ENCODE measurements at regions not wholly inside any gene's neighbourhood (a gene's known extent, or its start where the extent isn't known, plus 50 kb on each side); places are given as distances from the start of the nearest gene placed in this dataset.

DNA sequence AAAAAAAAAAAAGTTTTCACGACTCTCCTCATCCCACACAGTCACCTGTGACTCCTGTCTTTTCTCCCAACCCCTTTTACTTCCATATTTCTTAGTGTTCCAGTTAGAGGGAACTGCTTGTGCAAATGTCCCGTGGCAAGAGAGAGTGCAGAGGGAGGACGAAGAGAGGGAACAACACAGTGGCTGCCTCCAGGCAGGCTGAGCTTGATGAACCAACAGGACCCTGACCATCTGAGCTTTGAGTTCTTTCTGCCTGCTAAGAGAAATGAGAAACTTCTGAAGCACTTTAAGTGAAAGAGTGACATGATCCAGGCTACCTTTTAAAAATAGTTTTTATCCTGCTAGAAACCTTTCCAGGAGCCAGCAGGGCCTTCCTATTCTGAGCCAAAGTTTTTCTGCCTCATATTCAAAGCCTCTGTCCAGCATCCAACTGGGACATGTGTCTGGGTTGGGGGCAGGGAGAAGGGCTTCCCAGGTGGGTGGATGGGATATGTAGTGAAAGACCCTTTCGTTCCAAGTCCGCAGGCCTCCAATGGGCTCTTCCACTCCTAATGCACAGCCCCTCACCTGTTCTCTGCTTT lies 239.9 kb downstream of the OPA1 start:
- ATAC-seq = no peak
- no peak for DNase-seq
- WGBS, 2 donors = 86 to 94% methylated on average over 5 of the region's 5 CpGs

DNA sequence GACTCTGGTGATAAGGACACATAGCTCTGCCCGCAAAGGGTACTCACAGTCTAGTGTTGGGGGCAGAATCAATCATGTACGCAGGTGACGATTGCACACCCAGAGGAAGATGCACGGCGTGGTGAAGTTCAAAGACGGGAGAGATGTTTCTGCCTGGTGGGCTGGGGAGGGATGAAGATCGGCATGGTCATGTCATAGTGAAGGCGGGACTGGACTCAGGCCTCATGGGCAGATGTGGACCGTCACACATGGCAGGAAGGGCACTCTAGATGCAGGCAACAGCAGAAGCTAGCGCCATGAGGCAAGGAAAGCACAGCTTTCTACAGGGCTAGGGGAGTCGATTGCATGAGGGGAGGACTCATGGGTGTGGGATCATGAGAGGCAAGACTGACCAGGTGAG lies 240.6 kb downstream of the OPA1 start:
- DNase-seq = no peak
- peaks cover 29% of the 10 kb centered on the region for H3K4me1 ChIP-seq
- H3K27me3 ChIP-seq = no peaks in the 10 kb centered on the region
- no peak overlapping the region for H3K4me3 ChIP-seq
- no peak for ATAC-seq
- WGBS, 2 donors = 93 to 95% methylated on average over 11 of the region's 11 CpGs
- TF ChIP-seq POLR2A (IDR thresholded peaks at IDR 0.05) = no peak
- TF ChIP-seq, protein P1, sequence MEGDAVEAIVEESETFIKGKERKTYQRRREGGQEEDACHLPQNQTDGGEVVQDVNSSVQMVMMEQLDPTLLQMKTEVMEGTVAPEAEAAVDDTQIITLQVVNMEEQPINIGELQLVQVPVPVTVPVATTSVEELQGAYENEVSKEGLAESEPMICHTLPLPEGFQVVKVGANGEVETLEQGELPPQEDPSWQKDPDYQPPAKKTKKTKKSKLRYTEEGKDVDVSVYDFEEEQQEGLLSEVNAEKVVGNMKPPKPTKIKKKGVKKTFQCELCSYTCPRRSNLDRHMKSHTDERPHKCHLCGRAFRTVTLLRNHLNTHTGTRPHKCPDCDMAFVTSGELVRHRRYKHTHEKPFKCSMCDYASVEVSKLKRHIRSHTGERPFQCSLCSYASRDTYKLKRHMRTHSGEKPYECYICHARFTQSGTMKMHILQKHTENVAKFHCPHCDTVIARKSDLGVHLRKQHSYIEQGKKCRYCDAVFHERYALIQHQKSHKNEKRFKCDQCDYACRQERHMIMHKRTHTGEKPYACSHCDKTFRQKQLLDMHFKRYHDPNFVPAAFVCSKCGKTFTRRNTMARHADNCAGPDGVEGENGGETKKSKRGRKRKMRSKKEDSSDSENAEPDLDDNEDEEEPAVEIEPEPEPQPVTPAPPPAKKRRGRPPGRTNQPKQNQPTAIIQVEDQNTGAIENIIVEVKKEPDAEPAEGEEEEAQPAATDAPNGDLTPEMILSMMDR (IDR thresholded peaks at IDR 0.05) = no peak
- H3K27ac ChIP-seq = no peak overlapping the region
- H3K36me3 ChIP-seq (replicated peaks in 1 of 2; ENCODE audit: insufficient read depth in 1 of 2, low read depth in 2 of 2) = no peaks in the 10 kb centered on the region
- intact Hi-C loops (cut with DNase I) = no loop called here
- H3K9me3 ChIP-seq = no peaks in the 10 kb centered on the region

More for the DNA sequence above, 239.9 kb downstream of the OPA1 start:
- no peaks in the 10 kb centered on the region for H3K27me3 ChIP-seq
- H3K9me3 ChIP-seq = no peaks in the 10 kb centered on the region
- H3K4me3 ChIP-seq = no peak overlapping the region
- intact Hi-C loops (cut with DNase I) = no loop called here
- peaks cover 36% of the 10 kb centered on the region for H3K4me1 ChIP-seq
- no peak overlapping the region for H3K27ac ChIP-seq
- TF ChIP-seq, protein P1 (IDR thresholded peaks at IDR 0.05) = no peak
- TF ChIP-seq POLR2A (IDR thresholded peaks at IDR 0.05) = no peak
- H3K36me3 ChIP-seq (replicated peaks in 1 of 2; ENCODE audit: insufficient read depth in 1 of 2, low read depth in 2 of 2) = no peaks in the 10 kb centered on the region

DNA sequence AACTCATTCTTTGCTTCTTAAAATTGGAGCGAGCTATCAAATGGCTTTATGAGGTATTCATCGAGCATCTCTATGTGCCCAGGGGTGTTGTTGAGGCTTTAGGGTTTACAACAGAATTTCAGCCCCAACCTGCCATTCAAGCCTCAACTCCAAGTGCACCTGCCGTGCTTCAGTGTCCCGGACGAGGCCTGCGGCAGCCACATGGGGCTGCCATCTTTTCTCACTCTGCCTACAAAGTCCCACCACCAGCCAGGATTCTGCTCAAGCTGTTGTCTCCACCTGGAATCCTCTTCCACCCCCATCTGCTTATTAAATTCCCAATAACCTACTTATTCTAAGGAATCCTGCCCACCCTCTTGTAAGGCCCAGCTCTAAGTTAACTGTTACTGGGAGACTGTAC lies 242.4 kb downstream of the OPA1 start:
- Histone ChIP-seq H3K36me3 (replicated peaks in 1 of 2; ENCODE audit: insufficient read depth in 1 of 2, low read depth in 2 of 2) (no peaks in the 10 kb centered on the region), H3K4me3 (no peak overlapping the region), H3K27me3 (no peaks in the 10 kb centered on the region), H3K27ac (no peak overlapping the region), H3K9me3 (no peaks in the 10 kb centered on the region), H3K4me1 (peaks cover 12% of the 10 kb centered on the region)
- no peak for TF ChIP-seq POLR2A (IDR thresholded peaks at IDR 0.05)
- TF ChIP-seq, protein P1 (IDR thresholded peaks at IDR 0.05) = no peak
- DNase-seq = no peak
- WGBS, 2 donors = 90 to 98% methylated on average over 6 of the region's 6 CpGs
- intact Hi-C loops (cut with DNase I) = no loop called here
- no peak for ATAC-seq

DNA sequence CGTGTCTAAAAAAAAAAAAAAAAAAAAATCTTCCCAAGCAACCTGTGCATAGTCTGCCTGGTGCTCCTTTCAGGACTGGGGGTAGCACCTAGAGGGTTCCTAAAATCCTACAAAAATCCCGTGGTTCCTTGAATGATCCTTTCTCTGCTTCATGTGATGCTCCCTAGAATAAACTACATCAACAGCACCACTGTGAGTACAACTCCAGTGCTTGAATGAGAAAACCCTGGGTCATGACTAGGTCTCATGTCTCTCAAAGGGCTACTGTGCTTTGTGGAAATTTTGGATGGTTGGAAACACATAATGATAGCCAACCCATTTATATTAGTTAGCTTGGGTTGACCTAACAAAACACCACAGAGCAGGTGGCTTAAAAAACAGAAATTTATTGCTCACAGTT lies 243.5 kb downstream of the OPA1 start:
- DNase-seq (no peak), ATAC-seq (no peak)
- Histone ChIP-seq H3K4me3 (no peak overlapping the region), H3K27me3 (no peaks in the 10 kb centered on the region), H3K36me3 (replicated peaks in 1 of 2; ENCODE audit: insufficient read depth in 1 of 2, low read depth in 2 of 2) (no peaks in the 10 kb centered on the region), H3K9me3 (no peaks in the 10 kb centered on the region), H3K4me1 (peaks cover 14% of the 10 kb centered on the region), H3K27ac (no peak overlapping the region)
- WGBS, 2 donors = 35 to 44% methylated on average over 2 of the region's 2 CpGs
- intact Hi-C loops (cut with DNase I) = no loop called here
- TF ChIP-seq POLR2A (IDR thresholded peaks at IDR 0.05) = no peak
- TF ChIP-seq, protein P1 (IDR thresholded peaks at IDR 0.05) = no peak

DNA sequence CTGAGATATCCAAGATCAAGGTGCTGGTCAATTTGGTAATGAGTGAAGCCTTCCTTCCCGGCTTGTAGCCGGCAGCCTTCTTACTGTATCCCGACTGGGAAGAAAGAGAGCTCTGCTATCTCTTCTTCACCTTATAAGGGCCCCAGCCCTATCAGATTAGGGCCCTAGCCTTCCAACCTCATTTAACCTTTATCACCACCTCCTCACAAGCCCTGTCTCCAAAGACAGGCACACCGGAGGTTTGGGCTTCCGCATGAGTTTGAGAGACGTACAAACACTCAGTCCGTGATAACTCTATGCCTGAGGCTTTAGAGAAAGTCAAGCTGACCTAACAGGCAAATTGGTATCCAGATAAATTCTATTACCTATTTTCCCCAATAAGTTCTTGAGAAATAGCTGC lies 243.9 kb downstream of the OPA1 start:
- intact Hi-C loops (cut with DNase I) = no loop called here
- H3K36me3 ChIP-seq (replicated peaks in 1 of 2; ENCODE audit: insufficient read depth in 1 of 2, low read depth in 2 of 2) = no peaks in the 10 kb centered on the region
- peaks cover 18% of the 10 kb centered on the region for H3K4me1 ChIP-seq
- no peak overlapping the region for H3K27ac ChIP-seq
- WGBS, 2 donors = 84 to 91% methylated on average over 7 of the region's 7 CpGs
- H3K27me3 ChIP-seq = no peaks in the 10 kb centered on the region
- H3K9me3 ChIP-seq = no peaks in the 10 kb centered on the region
- DNase-seq (no peak), ATAC-seq (no peak)
- H3K4me3 ChIP-seq = no peak overlapping the region
- TF ChIP-seq POLR2A (IDR thresholded peaks at IDR 0.05) = no peak
- TF ChIP-seq, protein P1 (IDR thresholded peaks at IDR 0.05) = no peak
